ENCODE measurements at regions not wholly inside any gene's neighbourhood (a gene's known extent, or its start where the extent isn't known, plus 50 kb on each side); places are given as distances from the start of the nearest gene placed in this dataset.

GRCh38 chr2:204018717-204019116 is 82.2 kb downstream of the ICOS start:
- no peak overlapping the region for H3K4me3 Mint-ChIP-seq
- H3K9me3 Mint-ChIP-seq: no peaks in the 10 kb centered on the region
- H2BK12ac ChIP-seq (ENCODE audit: insufficient read length, low read depth, low read length): no peak overlapping the region
- no peak overlapping the region for H2BK20ac ChIP-seq (ENCODE audit: low read depth, low read length, poor library complexity, severe bottlenecking)
- no peak overlapping the region for H2BK5ac ChIP-seq (ENCODE audit: insufficient read length, low read length)
- H3K56ac ChIP-seq (ENCODE audit: insufficient read length, low read depth, low read length): no peak overlapping the region
- no peak overlapping the region for H3K4ac ChIP-seq (ENCODE audit: low read depth, low read length)
- no CpG with 5 or more reads among the region's 6 CpGs for WGBS (ENCODE audit: extremely low coverage, insufficient read length, low lambda C conversion rate)
- peaks cover 1% of the 10 kb centered on the region; the same call in 1 of the 2 replicates for H3K27me3 Mint-ChIP-seq (ENCODE audit: low read depth)
- no peak for TF ChIP-seq CTCF (conservative IDR thresholded peaks at IDR 0.05)
- no peak for DNase-seq
- H4K8ac ChIP-seq (replicated peaks; ENCODE audit: insufficient read length, low read depth, low read length): no peak overlapping the region
- no peaks in the 10 kb centered on the region for H3K23me2 ChIP-seq (ENCODE audit: insufficient read length, low read depth, low read length, poor library complexity, severe bottlenecking)
- no peak overlapping the region for H3K27ac Mint-ChIP-seq
- no peak overlapping the region for H3K27ac ChIP-seq (ENCODE audit: insufficient read length, low read depth, low read length)
- no peaks in the 10 kb centered on the region for H3K9me3 ChIP-seq (ENCODE audit: control insufficient read depth, low read depth, low read length)
- no peaks in the 10 kb centered on the region for H3K4me1 Mint-ChIP-seq
- no peak overlapping the region for H3T11ph ChIP-seq (ENCODE audit: low read length)
- H2AK5ac ChIP-seq (ENCODE audit: insufficient read length, low read length): no peak overlapping the region
- H3K27me3 ChIP-seq (ENCODE audit: insufficient read depth, low read length): no peaks in the 10 kb centered on the region
- H4K20me1 ChIP-seq (ENCODE audit: control insufficient read depth, insufficient read depth, insufficient read length): no peaks in the 10 kb centered on the region
- no peak overlapping the region for H2AFZ ChIP-seq (ENCODE audit: low read length)
- no peaks in the 10 kb centered on the region for H3K36me3 Mint-ChIP-seq (ENCODE audit: insufficient read depth in 1 of 3, low read depth in 3 of 3)
- H3K4me2 ChIP-seq (ENCODE audit: insufficient read depth, insufficient read length, low read length): no peak overlapping the region
- H2BK120ac ChIP-seq (ENCODE audit: low read depth, low read length, poor library complexity, severe bottlenecking): no peak overlapping the region
- no peak overlapping the region for H3K18ac ChIP-seq (ENCODE audit: insufficient read length, low read depth, low read length)
- no peaks in the 10 kb centered on the region for H3K4me1 ChIP-seq (ENCODE audit: insufficient read depth, low read length)
- no peak overlapping the region for H2BK15ac ChIP-seq (ENCODE audit: low read depth, low read length)
- no peaks in the 10 kb centered on the region for H3K79me1 ChIP-seq (ENCODE audit: insufficient read depth, low read depth, low read length, poor library complexity, severe bottlenecking)
- no peak overlapping the region for H3K14ac ChIP-seq (ENCODE audit: insufficient read depth, low read length)
- no peak overlapping the region for H4K91ac ChIP-seq (ENCODE audit: insufficient read length, low read depth, low read length)
- H3K23ac ChIP-seq (ENCODE audit: insufficient read length, low read depth, low read length): no peak overlapping the region
- no peak overlapping the region for H4K5ac ChIP-seq (ENCODE audit: insufficient read length, low read depth, low read length)
- 0 out of 2 replicates have a peak, but pooled peaks cover 2% of the 10 kb centered on the region for H3K79me2 ChIP-seq (ENCODE audit: insufficient read depth, low read length)
- no peak overlapping the region for H3K9ac ChIP-seq (ENCODE audit: extremely low read depth, insufficient read length, low read length)

Measured in H9 (cell line).